Lower leg skin (tissue), 3 donors: ENCODE measurements at regions not wholly inside any gene's neighbourhood (a gene's known extent, or its start where the extent isn't known, plus 50 kb on each side); places are given as distances from the start of the nearest gene placed in this dataset.

Experiments used
- POLR2A ChIP-seq, 2 donors: fragments of 450-650 bp; IDR thresholded peaks; one replicate each; pipeline ENCODE4 v1.6.1; 2016 to 2017; ENCODE audit warnings: antibody characterized with exemption in 2 of 2, mild to moderate bottlenecking in 1 of 2, moderate library complexity in 1 of 2
- TF ChIP-seq, protein P1 (sequence below), 3 donors: fragments of 450-650 bp; IDR thresholded peaks; one replicate each; pipeline ENCODE4 v1.5.1; 2016; ENCODE audit warnings: antibody characterized with exemption in 3 of 3, mild to moderate bottlenecking in 3 of 3, moderate library complexity in 2 of 3

DNA sequence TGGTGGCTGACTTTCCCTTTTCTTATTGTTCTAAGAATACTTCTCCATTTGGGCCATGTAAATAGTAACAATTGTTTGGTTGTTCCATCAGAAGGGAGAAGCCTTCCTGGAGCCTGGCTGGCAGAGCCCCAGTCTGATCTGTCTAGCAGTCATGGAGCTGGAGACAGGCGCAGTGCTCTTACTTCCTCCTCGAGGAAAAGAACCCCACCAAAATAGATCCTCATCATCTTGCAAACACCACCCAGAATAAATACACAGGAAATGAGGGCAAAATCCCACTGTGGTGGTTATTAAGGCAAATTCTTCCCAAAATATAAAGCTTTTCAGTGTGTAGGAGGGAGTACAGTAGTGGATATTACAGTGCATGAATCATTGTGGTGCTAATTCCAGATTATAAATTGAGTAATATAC lies 195.1 kb upstream of the SGK1 start:
- TF ChIP-seq, protein P1, sequence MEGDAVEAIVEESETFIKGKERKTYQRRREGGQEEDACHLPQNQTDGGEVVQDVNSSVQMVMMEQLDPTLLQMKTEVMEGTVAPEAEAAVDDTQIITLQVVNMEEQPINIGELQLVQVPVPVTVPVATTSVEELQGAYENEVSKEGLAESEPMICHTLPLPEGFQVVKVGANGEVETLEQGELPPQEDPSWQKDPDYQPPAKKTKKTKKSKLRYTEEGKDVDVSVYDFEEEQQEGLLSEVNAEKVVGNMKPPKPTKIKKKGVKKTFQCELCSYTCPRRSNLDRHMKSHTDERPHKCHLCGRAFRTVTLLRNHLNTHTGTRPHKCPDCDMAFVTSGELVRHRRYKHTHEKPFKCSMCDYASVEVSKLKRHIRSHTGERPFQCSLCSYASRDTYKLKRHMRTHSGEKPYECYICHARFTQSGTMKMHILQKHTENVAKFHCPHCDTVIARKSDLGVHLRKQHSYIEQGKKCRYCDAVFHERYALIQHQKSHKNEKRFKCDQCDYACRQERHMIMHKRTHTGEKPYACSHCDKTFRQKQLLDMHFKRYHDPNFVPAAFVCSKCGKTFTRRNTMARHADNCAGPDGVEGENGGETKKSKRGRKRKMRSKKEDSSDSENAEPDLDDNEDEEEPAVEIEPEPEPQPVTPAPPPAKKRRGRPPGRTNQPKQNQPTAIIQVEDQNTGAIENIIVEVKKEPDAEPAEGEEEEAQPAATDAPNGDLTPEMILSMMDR (IDR thresholded peaks at IDR 0.05), result no peak
- no peak for TF ChIP-seq POLR2A (IDR thresholded peaks at IDR 0.05)
